GM12865 (cell line): ENCODE measurements at regions not wholly inside any gene's neighbourhood (a gene's known extent, or its start where the extent isn't known, plus 50 kb on each side); places are given as distances from the start of the nearest gene placed in this dataset.
"Not testable (repeated sequence)": the region's sequence is repeated elsewhere in the genome, so short reads cannot be mapped to it uniquely, and the experiment has no call there.

Experiments
- DNase-seq: peaks from one replicate; pipeline ENCODE4 v3.0.0; 2010; ENCODE audit warnings: low read depth
- H3K4me3 ChIP-seq: 2 replicates; pipeline ENCODE4 v1.5.1; 2011; ENCODE audit warnings: mild to moderate bottlenecking, low read depth, low read length, control low read depth
- TF ChIP-seq, protein P1 (sequence below): IDR thresholded peaks from 2 replicates; pipeline ENCODE4 v1.5.1; 2011; ENCODE audit warnings: low read length, control low read depth, low read depth, inconsistent platforms; ENCODE audit not compliant: insufficient read depth; ENCODE audit errors: missing control alignments

DNA sequence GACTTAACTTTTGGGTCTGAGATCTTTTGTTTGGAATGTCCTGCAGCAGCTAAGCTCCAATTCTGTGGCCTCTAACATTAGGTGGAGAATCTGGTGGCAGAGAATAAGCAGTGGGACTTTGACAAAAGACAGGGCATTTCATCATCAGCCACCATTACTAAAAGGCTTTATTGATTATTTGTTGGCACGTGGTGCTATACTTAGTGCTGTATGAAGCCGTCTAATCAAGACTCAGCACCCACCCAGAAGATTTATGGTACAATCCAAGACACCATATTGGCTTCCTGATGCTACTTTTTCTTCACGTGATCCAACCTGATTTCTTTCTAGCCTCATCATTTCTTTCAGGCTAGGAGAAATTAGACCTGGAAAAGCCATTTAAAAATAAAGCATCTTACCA, 80.7 kb upstream of the GRAMD1B start:
- TF ChIP-seq, protein P1, sequence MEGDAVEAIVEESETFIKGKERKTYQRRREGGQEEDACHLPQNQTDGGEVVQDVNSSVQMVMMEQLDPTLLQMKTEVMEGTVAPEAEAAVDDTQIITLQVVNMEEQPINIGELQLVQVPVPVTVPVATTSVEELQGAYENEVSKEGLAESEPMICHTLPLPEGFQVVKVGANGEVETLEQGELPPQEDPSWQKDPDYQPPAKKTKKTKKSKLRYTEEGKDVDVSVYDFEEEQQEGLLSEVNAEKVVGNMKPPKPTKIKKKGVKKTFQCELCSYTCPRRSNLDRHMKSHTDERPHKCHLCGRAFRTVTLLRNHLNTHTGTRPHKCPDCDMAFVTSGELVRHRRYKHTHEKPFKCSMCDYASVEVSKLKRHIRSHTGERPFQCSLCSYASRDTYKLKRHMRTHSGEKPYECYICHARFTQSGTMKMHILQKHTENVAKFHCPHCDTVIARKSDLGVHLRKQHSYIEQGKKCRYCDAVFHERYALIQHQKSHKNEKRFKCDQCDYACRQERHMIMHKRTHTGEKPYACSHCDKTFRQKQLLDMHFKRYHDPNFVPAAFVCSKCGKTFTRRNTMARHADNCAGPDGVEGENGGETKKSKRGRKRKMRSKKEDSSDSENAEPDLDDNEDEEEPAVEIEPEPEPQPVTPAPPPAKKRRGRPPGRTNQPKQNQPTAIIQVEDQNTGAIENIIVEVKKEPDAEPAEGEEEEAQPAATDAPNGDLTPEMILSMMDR, result no peak
- DNase-seq, result no peak
- H3K4me3 ChIP-seq, result no peak overlapping the region

GRCh38 chr11:123344790-123345357, 85.2 kb upstream of the GRAMD1B start:
- TF ChIP-seq, protein P1, result no peak
- no peak overlapping the region for H3K4me3 ChIP-seq
- no peak for DNase-seq

- not testable (repeated sequence) for DNase-seq, H3K4me3 ChIP-seq
Measured at GRCh38 chr11:123344188-123344587, 85.9 kb upstream of the GRAMD1B start.

DNA sequence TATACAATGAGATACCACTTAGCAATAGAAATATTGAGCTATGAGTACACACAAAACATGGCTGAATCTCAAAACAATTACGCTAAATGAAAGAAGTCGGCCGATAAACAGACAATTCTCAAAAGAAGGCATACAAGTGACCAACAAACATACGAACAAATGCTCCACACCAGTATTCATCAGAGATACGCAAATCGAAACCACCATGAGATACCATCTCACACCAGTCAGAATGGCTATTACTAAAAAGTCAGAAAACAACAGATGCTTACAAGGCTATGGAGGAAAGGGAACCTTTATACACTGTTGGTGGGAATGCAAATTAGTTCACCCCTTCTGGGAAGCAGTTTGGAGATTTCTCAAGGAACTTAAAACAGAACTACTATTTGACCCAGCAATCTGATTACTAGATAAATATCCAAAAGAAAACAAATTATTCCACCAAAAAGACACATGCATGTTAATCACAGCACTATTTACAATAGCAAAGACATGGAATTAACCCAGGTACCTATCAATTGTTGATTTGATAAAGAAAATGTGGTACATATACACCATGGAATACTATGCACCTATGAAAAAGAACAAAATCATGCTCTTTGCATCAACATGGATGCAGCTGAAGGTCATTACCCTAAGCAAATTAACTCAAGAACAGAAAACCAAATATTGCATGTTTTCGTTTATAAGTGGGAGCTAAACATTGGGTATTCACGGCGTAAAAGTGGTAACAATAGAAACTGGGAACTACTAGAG, 90.9 kb upstream of the GRAMD1B start:
- TF ChIP-seq, protein P1, result no peak
- DNase-seq, result no peak
- H3K4me3 ChIP-seq, result no peak overlapping the region

GRCh38 chr11:123338266-123338800, 91.7 kb upstream of the GRAMD1B start:
- DNase-seq, result peak; percentile 15
- no peak overlapping the region for H3K4me3 ChIP-seq
- TF ChIP-seq, protein P1, result no peak

DNA sequence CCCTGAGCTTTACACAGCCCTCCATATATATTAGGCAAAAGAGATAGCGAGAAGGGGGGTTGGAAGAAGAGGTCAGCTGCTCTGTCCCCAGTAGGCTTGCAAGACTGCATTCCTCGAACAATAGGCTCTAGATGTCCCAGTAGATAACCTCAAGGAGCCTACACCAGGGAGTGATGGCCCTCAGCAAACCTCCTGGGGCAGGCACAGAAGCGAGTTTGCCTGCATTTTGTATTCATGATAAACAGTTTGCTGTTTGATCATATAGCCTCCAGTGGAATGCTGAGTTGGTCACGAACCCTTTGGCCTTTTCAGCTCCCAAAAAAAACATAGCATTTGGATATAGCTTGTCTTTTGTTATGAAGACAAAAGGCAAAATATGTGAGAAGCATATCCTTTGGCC, 95.1 kb upstream of the GRAMD1B start:
- no peak for DNase-seq
- TF ChIP-seq, protein P1, result no peak
- H3K4me3 ChIP-seq, result no peak overlapping the region

GRCh38 chr11:123332577-123332976, 97.5 kb upstream of the GRAMD1B start:
- not testable (repeated sequence) for H3K4me3 ChIP-seq, DNase-seq

DNA sequence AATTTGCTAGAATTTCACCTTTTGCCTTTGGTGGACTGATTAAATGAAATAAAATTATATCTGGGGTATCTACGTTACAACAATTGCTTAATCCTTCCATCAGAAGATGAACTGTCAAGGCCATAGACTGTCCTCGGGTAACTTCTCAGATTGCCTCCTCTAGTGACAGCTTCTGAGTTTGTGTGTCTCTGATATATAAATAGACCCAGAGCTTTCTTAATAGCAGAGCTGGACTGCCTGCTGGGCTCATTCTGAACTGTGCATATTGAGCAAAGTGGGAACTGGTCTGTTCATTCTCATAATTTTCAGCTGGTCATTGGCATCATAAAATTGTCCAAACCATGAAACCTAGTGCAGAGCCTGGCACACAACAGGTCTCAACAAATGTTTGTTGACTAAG, 99.1 kb upstream of the GRAMD1B start:
- TF ChIP-seq, protein P1, result no peak
- DNase-seq, result no peak
- no peak overlapping the region for H3K4me3 ChIP-seq
